ENCODE measurements at regions not wholly inside any gene's neighbourhood (a gene's known extent, or its start where the extent isn't known, plus 50 kb on each side); places are given as distances from the start of the nearest gene placed in this dataset.

DNA sequence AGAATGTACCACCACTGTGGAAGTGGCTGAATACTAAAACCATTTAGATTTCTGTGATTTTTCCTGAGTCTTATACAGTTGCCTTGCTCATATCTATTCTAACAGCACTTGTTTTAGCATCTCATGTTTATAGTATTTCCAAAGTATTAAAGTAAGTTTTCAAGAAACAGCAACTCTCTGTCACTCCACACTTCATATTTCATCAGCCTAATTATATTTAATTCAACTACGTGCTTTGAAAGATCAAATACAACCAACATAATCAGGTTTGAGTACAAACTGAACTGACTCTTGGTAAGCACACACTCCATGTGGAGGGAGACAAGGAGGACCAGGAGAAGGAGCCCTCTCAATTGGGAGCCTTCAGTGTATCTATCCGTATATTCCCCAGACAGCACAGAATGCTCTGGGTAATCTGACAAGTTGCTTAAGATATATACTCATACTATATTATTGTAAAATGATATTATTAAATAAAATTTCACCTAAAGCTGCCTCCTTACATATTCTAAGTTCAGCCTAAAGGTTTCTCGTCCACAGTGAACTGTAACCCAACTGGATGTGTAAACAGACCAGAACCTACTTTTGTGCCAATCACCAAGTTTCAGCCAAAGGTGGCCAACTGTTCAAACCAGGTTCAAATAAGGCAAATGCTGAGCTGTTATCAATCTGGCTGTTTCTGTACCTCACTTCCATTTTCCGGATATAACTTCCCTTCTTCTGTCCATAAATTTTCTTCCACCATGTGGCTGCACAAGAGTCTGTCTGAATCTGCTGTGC is 105.0 kb upstream of the RASSF8 start:
- no peak for DNase-seq (ENCODE audit: extremely low spot score in 2 of 2)
- no peaks in the 10 kb centered on the region for H3K4me1 ChIP-seq
- intact Hi-C loops (cut with DNase I): no loop called here
- H3K27me3 ChIP-seq: no peaks in the 10 kb centered on the region
- H3K27ac ChIP-seq: no peak overlapping the region
- no peaks in the 10 kb centered on the region for H3K36me3 ChIP-seq
- no peaks in the 10 kb centered on the region for H3K9me3 ChIP-seq
- TF ChIP-seq, protein P1, sequence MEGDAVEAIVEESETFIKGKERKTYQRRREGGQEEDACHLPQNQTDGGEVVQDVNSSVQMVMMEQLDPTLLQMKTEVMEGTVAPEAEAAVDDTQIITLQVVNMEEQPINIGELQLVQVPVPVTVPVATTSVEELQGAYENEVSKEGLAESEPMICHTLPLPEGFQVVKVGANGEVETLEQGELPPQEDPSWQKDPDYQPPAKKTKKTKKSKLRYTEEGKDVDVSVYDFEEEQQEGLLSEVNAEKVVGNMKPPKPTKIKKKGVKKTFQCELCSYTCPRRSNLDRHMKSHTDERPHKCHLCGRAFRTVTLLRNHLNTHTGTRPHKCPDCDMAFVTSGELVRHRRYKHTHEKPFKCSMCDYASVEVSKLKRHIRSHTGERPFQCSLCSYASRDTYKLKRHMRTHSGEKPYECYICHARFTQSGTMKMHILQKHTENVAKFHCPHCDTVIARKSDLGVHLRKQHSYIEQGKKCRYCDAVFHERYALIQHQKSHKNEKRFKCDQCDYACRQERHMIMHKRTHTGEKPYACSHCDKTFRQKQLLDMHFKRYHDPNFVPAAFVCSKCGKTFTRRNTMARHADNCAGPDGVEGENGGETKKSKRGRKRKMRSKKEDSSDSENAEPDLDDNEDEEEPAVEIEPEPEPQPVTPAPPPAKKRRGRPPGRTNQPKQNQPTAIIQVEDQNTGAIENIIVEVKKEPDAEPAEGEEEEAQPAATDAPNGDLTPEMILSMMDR (IDR thresholded peaks at IDR 0.05): no peak
- no peak overlapping the region for H3K4me3 ChIP-seq

DNA sequence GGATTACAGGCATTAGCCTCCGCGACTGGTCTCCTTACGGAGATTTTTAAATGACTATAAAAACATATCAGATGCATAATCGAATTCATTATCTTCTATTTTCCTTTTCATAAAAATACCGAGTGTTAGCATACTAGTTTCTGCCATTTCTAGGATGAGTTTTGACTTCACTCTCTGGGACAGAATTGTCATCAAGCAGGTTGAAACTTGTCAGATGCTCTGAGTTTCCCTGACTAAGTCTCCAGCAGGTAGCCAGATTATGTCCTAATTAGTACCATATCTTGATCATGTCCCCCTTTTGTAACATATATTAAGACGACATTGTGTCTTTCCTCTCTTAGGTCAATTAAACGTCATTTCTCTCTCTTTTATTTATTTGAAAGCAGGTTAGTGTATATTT is 103.5 kb upstream of the RASSF8 start:
- no peak for TF ChIP-seq POLR2A (IDR thresholded peaks at IDR 0.05)
- no peak for TF ChIP-seq POLR2AphosphoS5 (IDR thresholded peaks at IDR 0.05; ENCODE audit: insufficient read depth in 1 of 2, low read depth in 1 of 2)
- TF ChIP-seq, protein P1 (IDR thresholded peaks at IDR 0.05): no peak
- Histone ChIP-seq H3K27me3 (no peaks in the 10 kb centered on the region), H3K9me3 (no peaks in the 10 kb centered on the region), H3K4me3 (no peak overlapping the region), H3K4me1 (no peaks in the 10 kb centered on the region), H3K27ac (no peak overlapping the region), H3K36me3 (no peaks in the 10 kb centered on the region)
- intact Hi-C loops (cut with DNase I): no loop called here
- no peak for DNase-seq (ENCODE audit: extremely low spot score in 2 of 2)

DNA sequence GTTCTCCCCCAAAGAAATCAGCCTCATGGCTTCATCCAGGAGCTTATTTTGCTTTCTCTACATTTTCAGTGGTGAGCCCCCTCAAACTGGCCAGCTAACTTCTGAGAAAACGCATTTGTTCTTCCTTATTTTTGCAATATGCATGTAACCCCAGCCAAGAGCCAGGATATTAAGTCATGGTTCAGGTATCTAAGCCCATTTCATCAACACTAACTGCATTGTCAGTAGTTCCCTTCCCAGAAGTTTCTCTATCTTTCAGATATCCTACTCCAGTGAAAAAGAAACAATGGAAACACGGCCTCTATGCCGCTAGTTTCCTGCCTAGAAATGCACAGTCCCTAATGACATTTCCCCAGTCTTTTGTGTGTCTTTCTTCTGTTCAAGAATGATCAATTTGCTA is 102.8 kb upstream of the RASSF8 start:
- TF ChIP-seq POLR2A (IDR thresholded peaks at IDR 0.05) (no peak), POLR2AphosphoS5 (IDR thresholded peaks at IDR 0.05; ENCODE audit: insufficient read depth in 1 of 2, low read depth in 1 of 2) (no peak)
- TF ChIP-seq, protein P1 (IDR thresholded peaks at IDR 0.05): no peak
- Histone ChIP-seq H3K27me3 (no peaks in the 10 kb centered on the region), H3K4me3 (no peak overlapping the region), H3K36me3 (no peaks in the 10 kb centered on the region), H3K4me1 (no peaks in the 10 kb centered on the region), H3K9me3 (no peaks in the 10 kb centered on the region), H3K27ac (no peak overlapping the region)
- intact Hi-C loops (cut with DNase I): no loop called here
- no peak for DNase-seq (ENCODE audit: extremely low spot score in 2 of 2)

DNA sequence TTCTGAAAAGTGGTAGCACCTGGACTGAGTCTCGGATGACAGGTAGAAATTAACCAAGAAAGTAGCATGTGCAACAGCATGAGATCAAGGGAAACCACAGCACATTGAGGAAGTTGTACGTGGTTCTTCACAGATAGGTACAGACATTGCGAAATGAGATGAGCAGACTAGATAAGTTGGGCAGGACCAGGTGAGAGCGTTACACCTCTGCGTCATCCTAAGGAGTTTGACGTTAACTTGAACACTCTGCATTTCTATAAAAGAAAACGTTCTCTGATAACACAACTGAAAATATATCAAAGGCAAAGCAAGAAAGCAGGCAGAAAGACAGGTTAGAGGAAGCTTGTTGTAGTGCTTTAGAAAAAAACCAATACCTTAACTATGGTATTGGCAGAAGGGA is 98.5 kb upstream of the RASSF8 start:
- no peak for DNase-seq (ENCODE audit: extremely low spot score in 2 of 2)
- no peaks in the 10 kb centered on the region for H3K27me3 ChIP-seq
- H3K4me3 ChIP-seq: no peak overlapping the region
- no peaks in the 10 kb centered on the region for H3K36me3 ChIP-seq
- intact Hi-C loops (cut with DNase I): no loop called here
- TF ChIP-seq POLR2AphosphoS5 (IDR thresholded peaks at IDR 0.05; ENCODE audit: insufficient read depth in 1 of 2, low read depth in 1 of 2) (no peak), POLR2A (IDR thresholded peaks at IDR 0.05) (no peak)
- TF ChIP-seq, protein P1 (IDR thresholded peaks at IDR 0.05): no peak
- H3K27ac ChIP-seq: no peak overlapping the region
- H3K4me1 ChIP-seq: no peaks in the 10 kb centered on the region
- no peaks in the 10 kb centered on the region for H3K9me3 ChIP-seq

DNA sequence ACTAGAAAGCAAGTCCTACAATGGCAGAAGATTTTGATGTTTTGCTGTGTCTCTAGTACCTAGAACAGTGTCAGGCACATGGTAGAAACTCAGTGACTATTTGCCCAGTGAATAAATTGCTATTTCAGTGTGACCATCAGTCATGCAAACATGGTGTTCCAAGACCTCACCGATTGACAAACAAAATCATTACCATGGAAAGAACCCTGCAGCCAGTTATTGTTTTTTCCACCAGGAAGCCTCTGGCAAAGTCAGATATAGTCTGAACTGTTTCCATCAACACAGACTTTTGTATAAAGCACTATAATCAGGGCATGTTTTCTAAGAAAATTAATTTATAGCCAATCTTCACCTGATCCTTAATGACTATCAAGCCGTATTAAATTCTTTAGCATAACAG is 97.3 kb upstream of the RASSF8 start:
- H3K27me3 ChIP-seq: no peaks in the 10 kb centered on the region
- H3K4me1 ChIP-seq: no peaks in the 10 kb centered on the region
- no peak overlapping the region for H3K4me3 ChIP-seq
- intact Hi-C loops (cut with DNase I): no loop called here
- no peak for DNase-seq (ENCODE audit: extremely low spot score in 2 of 2)
- TF ChIP-seq POLR2A (IDR thresholded peaks at IDR 0.05) (no peak), POLR2AphosphoS5 (IDR thresholded peaks at IDR 0.05; ENCODE audit: insufficient read depth in 1 of 2, low read depth in 1 of 2) (no peak)
- TF ChIP-seq, protein P1 (IDR thresholded peaks at IDR 0.05): no peak
- H3K36me3 ChIP-seq: no peaks in the 10 kb centered on the region
- H3K9me3 ChIP-seq: no peaks in the 10 kb centered on the region
- no peak overlapping the region for H3K27ac ChIP-seq
